BJ (cell line): ENCODE measurements at regions not wholly inside any gene's neighbourhood (a gene's known extent, or its start where the extent isn't known, plus 50 kb on each side); places are given as distances from the start of the nearest gene placed in this dataset.

Experiments used
- CTCF ChIA-PET: fragments of 350-600 bp; formaldehyde crosslinking; extraction: SDS; loops from one replicate; lab custom pipeline; 2021; ENCODE audit warnings: antibody characterized with exemption, inconsistent platforms; lab: Yijun Ruan, JAX
- POLR2A ChIA-PET: fragments of 300-600 bp; sonication (Branson Sonifier 250); formaldehyde crosslinking; extraction: SDS; loops from one replicate; lab custom pipeline; 2021; ENCODE audit warnings: antibody characterized with exemption; lab: Charles Lee
- DNase-seq: peaks from one replicate; pipeline ENCODE4 v3.0.0-alpha.2; 2011; ENCODE audit warnings: low read depth
- H3K27me3 ChIP-seq: 2 replicates; pipeline ENCODE4 v1.6.0; 2011; ENCODE audit warnings: low read length; ENCODE audit not compliant: control insufficient read depth, insufficient read depth
- H3K36me3 ChIP-seq: 2 replicates; pipeline ENCODE4 v1.5.1; 2011; ENCODE audit warnings: low read length; ENCODE audit not compliant: control insufficient read depth, insufficient read depth
- H3K4me3 ChIP-seq: 2 replicates; pipeline ENCODE4 v1.5.1; 2011; ENCODE audit warnings: low read depth, mild to moderate bottlenecking, control low read depth, low read length
- CTCF ChIP-seq: IDR thresholded peaks from 2 replicates; pipeline ENCODE4 v1.5.1; 2011; ENCODE audit warnings: low read depth, mild to moderate bottlenecking, control low read depth, inconsistent platforms, low read length, moderate library complexity; ENCODE audit not compliant: insufficient read depth

- ChIA-PET POLR2A (no interaction called here), CTCF (interaction anchor here (1.0 to 2.9 kb wide), 5 partner anchors 8 to 25 kb away, joined by 3 to 20 read pairs (median 4); no protein-coding TSS in a partner anchor)
- H3K36me3 ChIP-seq: no peaks in the 10 kb centered on the region
- H3K4me3 ChIP-seq: no peak overlapping the region
- no peak for TF ChIP-seq CTCF
- DNase-seq: no peak
- no peaks in the 10 kb centered on the region; the same call in 1 of the 2 replicates for H3K27me3 ChIP-seq
Measured at GRCh38 chr5:72622170-72622760, 115.1 kb upstream of the ZNF366 start.

GRCh38 chr5:72621576-72621975, 114.4 kb upstream of the ZNF366 start:
- Histone ChIP-seq H3K4me3 (no peak overlapping the region), H3K36me3 (no peaks in the 10 kb centered on the region), H3K27me3 (no peaks in the 10 kb centered on the region; the same call in 1 of the 2 replicates)
- POLR2A ChIA-PET: no interaction called here
- no peak for DNase-seq
- CTCF ChIA-PET: interaction anchor here (1.0 to 2.9 kb wide), 5 partner anchors 9 to 24 kb away, joined by 3 to 20 read pairs (median 4); no protein-coding TSS in a partner anchor
- TF ChIP-seq CTCF: no peak

GRCh38 chr5:72619677-72620076, 112.5 kb upstream of the ZNF366 start:
- ChIA-PET CTCF (interaction anchor here (1.0 to 2.1 kb wide), 3 partner anchors 9 to 199 kb away, joined by 3 to 13 read pairs (median 3); no protein-coding TSS in a partner anchor), POLR2A (no interaction called here)
- no peak for DNase-seq
- no peak overlapping the region for H3K4me3 ChIP-seq
- no peaks in the 10 kb centered on the region; the same call in 1 of the 2 replicates for H3K27me3 ChIP-seq
- H3K36me3 ChIP-seq: no peaks in the 10 kb centered on the region
- no peak for TF ChIP-seq CTCF

GRCh38 chr5:72619251-72619650, 112.0 kb upstream of the ZNF366 start:
- TF ChIP-seq CTCF: no peak
- CTCF ChIA-PET: interaction anchor here (1.3 to 2.1 kb wide), 2 partner anchors 9 to 198 kb away, joined by 3 to 13 read pairs; no protein-coding TSS in a partner anchor
- POLR2A ChIA-PET: no interaction called here
- H3K27me3 ChIP-seq: no peaks in the 10 kb centered on the region; the same call in 1 of the 2 replicates
- H3K36me3 ChIP-seq: no peaks in the 10 kb centered on the region
- DNase-seq: no peak
- H3K4me3 ChIP-seq: no peak overlapping the region

- no peak for TF ChIP-seq CTCF
- ChIA-PET CTCF (interaction anchor here (2.1 kb wide), 1 partner anchor 8 kb away, joined by 13 read pairs; no protein-coding TSS in a partner anchor), POLR2A (no interaction called here)
- no peaks in the 10 kb centered on the region; the same call in 1 of the 2 replicates for H3K27me3 ChIP-seq
- no peak for DNase-seq
- no peaks in the 10 kb centered on the region for H3K36me3 ChIP-seq
- H3K4me3 ChIP-seq: no peak overlapping the region
Measured at GRCh38 chr5:72618708-72619107, 111.5 kb upstream of the ZNF366 start.
